Upper lobe of left lung (tissue), 4 donors: ENCODE measurements at regions not wholly inside any gene's neighbourhood (a gene's known extent, or its start where the extent isn't known, plus 50 kb on each side); places are given as distances from the start of the nearest gene placed in this dataset.

ENCODE experiments used
- CTCF ChIP-seq, 6 experiments: fragments of 450-650 bp in 4 of 6; fragments of 200-600 bp in 2 of 6; sonication (generic) in 2 of 6; IDR thresholded peaks; one replicate each; pipeline ENCODE4 v1.5.1; 2016 to 2019; ENCODE audit warnings: antibody characterized with exemption in 6 of 6
- EP300 ChIP-seq, 4 donors: sonication (generic); formaldehyde crosslinking; IDR thresholded peaks; one replicate each; pipeline ENCODE4 v1.5.1; 2017; ENCODE audit warnings: antibody characterized with exemption in 4 of 4, control low read depth in 2 of 4
- POLR2AphosphoS5 ChIP-seq, 2 donors: sonication (generic); formaldehyde crosslinking; IDR thresholded peaks; one replicate each; pipeline ENCODE4 v1.5.1; 2017; ENCODE audit warnings: antibody characterized with exemption in 2 of 2

GRCh38 chr10:85493703-85494102 is 872.9 kb downstream of the GRID1 start:
- TF ChIP-seq CTCF (IDR thresholded peaks at IDR 0.05) (no peak), EP300 (IDR thresholded peaks at IDR 0.05) (no peak), POLR2AphosphoS5 (IDR thresholded peaks at IDR 0.05) (no peak)
